ENCODE measurements at regions not wholly inside any gene's neighbourhood (a gene's known extent, or its start where the extent isn't known, plus 50 kb on each side); places are given as distances from the start of the nearest gene placed in this dataset.

GRCh38 chr2:185578322-185578721 lies 160.3 kb upstream of the FSIP2 start:
- no peaks in the 10 kb centered on the region for H3K27me3 ChIP-seq (replicated peaks in 1 of 4; ENCODE audit: control insufficient read depth in 3 of 4, extremely low read depth in 1 of 4, insufficient read depth in 3 of 4, low read length in 3 of 4)
- no peak overlapping the region for H3K4ac ChIP-seq (replicated peaks; ENCODE audit: insufficient read length, low read depth, low read length)
- ChIA-PET CTCF (ENCODE audit: partially characterized antibody) (no interaction called here), POLR2A (ENCODE audit: partially characterized antibody) (no interaction called here)
- no peaks in the 10 kb centered on the region; the same call in 1 of the 2 replicates for H3K23me2 ChIP-seq (ENCODE audit: low read depth, low read length)
- no peak overlapping the region for H3K4me3 ChIP-seq (ENCODE audit: extremely low read depth in 1 of 4, insufficient read depth in 2 of 4, low read depth in 3 of 4, low read length in 4 of 4)
- H2BK20ac ChIP-seq (ENCODE audit: low read length), result no peak overlapping the region
- H2BK5ac ChIP-seq (ENCODE audit: low read depth, low read length), result no peak overlapping the region
- no peak overlapping the region for H2AK5ac ChIP-seq (ENCODE audit: low read depth, low read length)
- no peak overlapping the region for H4K5ac ChIP-seq (ENCODE audit: insufficient read length, low read depth, low read length)
- no peak overlapping the region for H4K91ac ChIP-seq (replicated peaks; ENCODE audit: insufficient read length, low read length)
- H3K9ac ChIP-seq (replicated peaks in 1 of 4; ENCODE audit: extremely low read depth in 1 of 4, low read depth in 3 of 4, low read length in 3 of 4), result no peak overlapping the region
- no peak overlapping the region for H3K18ac ChIP-seq (ENCODE audit: extremely low read depth, low read length)
- no peak overlapping the region for H3K27ac ChIP-seq (ENCODE audit: low read depth, low read length)
- no peak overlapping the region for H3K14ac ChIP-seq (ENCODE audit: insufficient read length)
- H3K4me1 ChIP-seq (replicated peaks in 1 of 4; ENCODE audit: control insufficient read depth in 3 of 4, insufficient read depth in 4 of 4, low read length in 3 of 4), result no peaks in the 10 kb centered on the region
- DNase-seq (ENCODE audit: low read depth in 1 of 2, low spot score in 2 of 2) (no peak), FAIRE-seq (no peak)
- H3K9me3 ChIP-seq (ENCODE audit: insufficient read depth in 2 of 2, low read depth in 1 of 2, low read length in 1 of 2), result peaks cover 0 to 6% of the 10 kb centered on the region in 2 experiments; a peak in 1 of 4 replicates
- H3K4me2 ChIP-seq (ENCODE audit: insufficient read depth in 1 of 2, low read depth in 2 of 2, low read length in 2 of 2), result no peak overlapping the region
- H3K79me2 ChIP-seq (ENCODE audit: control insufficient read depth in 1 of 2, insufficient read depth in 2 of 2, low read length in 2 of 2), result no peaks in the 10 kb centered on the region
- H2AFZ ChIP-seq (ENCODE audit: low read length), result no peak overlapping the region
- 88% methylated on average over 3 of the region's 3 CpGs; no CpG with 5 or more reads in 1 of the 2 experiments for WGBS, 2 experiments (ENCODE audit: extremely low coverage in 1 of 2, insufficient coverage in 1 of 2, insufficient read length in 1 of 2, insufficient replicate concordance in 2 of 2, low coverage in 1 of 2, low lambda C conversion rate in 2 of 2, missing lambda C conversion rate in 1 of 2)
- no peak overlapping the region for H3K56ac ChIP-seq (replicated peaks; ENCODE audit: insufficient read length, low read depth, low read length)
- no peak overlapping the region for H2BK12ac ChIP-seq (ENCODE audit: low read depth, low read length)
- TF ChIP-seq HDAC6 (IDR thresholded peaks at IDR 0.05; ENCODE audit: low read depth, low read length), result no peak
- TF ChIP-seq YY1 (IDR thresholded peaks at IDR 0.05; ENCODE audit: low read depth, low read length), result no peak
- TF ChIP-seq BRCA1 (IDR thresholded peaks at IDR 0.05; ENCODE audit: low read depth, low read length), result no peak
- no peaks in the 10 kb centered on the region; a peak in 1 of 8 replicates for H3K36me3 ChIP-seq (ENCODE audit: control insufficient read depth in 2 of 4, insufficient read depth in 4 of 4, low read length in 3 of 4)
- H2BK15ac ChIP-seq (ENCODE audit: low read length), result no peak overlapping the region
- no peak overlapping the region for H3K23ac ChIP-seq (ENCODE audit: insufficient read length)
- no peaks in the 10 kb centered on the region for H4K20me1 ChIP-seq (replicated peaks in 1 of 2; ENCODE audit: control insufficient read depth in 1 of 2, insufficient read depth in 2 of 2, low read length in 2 of 2)
- no peaks in the 10 kb centered on the region for H3K79me1 ChIP-seq (ENCODE audit: low read depth, low read length)
- H4K8ac ChIP-seq (ENCODE audit: extremely low read depth, insufficient read depth, low read length), result no peak overlapping the region
- no peak overlapping the region for H2BK120ac ChIP-seq (replicated peaks; ENCODE audit: low read depth, low read length)

Data from H1 (cell line).